ENCODE measurements at regions not wholly inside any gene's neighbourhood (a gene's known extent, or its start where the extent isn't known, plus 50 kb on each side); places are given as distances from the start of the nearest gene placed in this dataset.

GRCh38 chr11:87775036-87775435, 400.2 kb downstream of the RAB38 start:
- WGBS: 42% methylated on average over 1 of the region's 1 CpG
- H3K36me3 ChIP-seq (ENCODE audit: control insufficient read depth in 4 of 4, insufficient read depth in 3 of 4, low read depth in 1 of 4, low read length in 3 of 4): no peaks in the 10 kb centered on the region
- no peaks in the 10 kb centered on the region for H3K9me3 ChIP-seq (ENCODE audit: control insufficient read depth in 4 of 4, low read length in 3 of 4)
- H3K27ac ChIP-seq (ENCODE audit: low read depth in 1 of 2, low read length in 2 of 2): no peak overlapping the region
- DNase-seq (ENCODE audit: low spot score): no peak
- H3K27me3 ChIP-seq (ENCODE audit: control insufficient read depth in 4 of 4, insufficient read depth in 4 of 4, low read length in 3 of 4): no peaks in the 10 kb centered on the region
- TF ChIP-seq RXRA (IDR thresholded peaks at IDR 0.05): no peak
- TF ChIP-seq EGR1 (IDR thresholded peaks at IDR 0.05; ENCODE audit: low read depth in 2 of 2): no peak
- no peak for TF ChIP-seq FOXA2 (IDR thresholded peaks at IDR 0.05)
- no peak for TF ChIP-seq HNF4A (conservative IDR thresholded peaks at IDR 0.05)
- no peak for TF ChIP-seq HNF4G (IDR thresholded peaks at IDR 0.05)
- no peak for TF ChIP-seq REST (IDR thresholded peaks at IDR 0.05)
- TF ChIP-seq FOXA1 (IDR thresholded peaks at IDR 0.05): no peak
- no peak for TF ChIP-seq CTCF (IDR thresholded peaks at IDR 0.05; ENCODE audit: low read depth, low read length, missing input control)
- TF ChIP-seq MAX (IDR thresholded peaks at IDR 0.05): no peak
- no peak for TF ChIP-seq YY1 (IDR thresholded peaks at IDR 0.05)
- no peak for TF ChIP-seq SP1 (IDR thresholded peaks at IDR 0.05)
- TF ChIP-seq NR2F2 (IDR thresholded peaks at IDR 0.05): no peak
- H3K9ac ChIP-seq (ENCODE audit: low read depth in 1 of 2, low read length in 2 of 2): no peak overlapping the region
- H3K4me1 ChIP-seq (ENCODE audit: control insufficient read depth in 4 of 4, insufficient read depth in 4 of 4, low read length in 3 of 4): no peaks in the 10 kb centered on the region
- H3K4me3 ChIP-seq (ENCODE audit: low read depth in 1 of 3, low read length in 3 of 3): no peak overlapping the region

GRCh38 chr11:87769661-87770060, 405.6 kb downstream of the RAB38 start:
- H3K36me3 ChIP-seq (ENCODE audit: control insufficient read depth in 4 of 4, insufficient read depth in 3 of 4, low read depth in 1 of 4, low read length in 3 of 4): no peaks in the 10 kb centered on the region
- WGBS: 48% methylated on average over 3 of the region's 3 CpGs
- H3K9me3 ChIP-seq (ENCODE audit: control insufficient read depth in 4 of 4, low read length in 3 of 4): no peaks in the 10 kb centered on the region

More at GRCh38 chr11:87769661-87770060, 405.6 kb downstream of the RAB38 start:
- Histone ChIP-seq H3K4me3 (ENCODE audit: low read depth in 1 of 3, low read length in 3 of 3) (no peak overlapping the region), H3K27ac (ENCODE audit: low read depth in 1 of 2, low read length in 2 of 2) (no peak overlapping the region), H3K4me1 (ENCODE audit: control insufficient read depth in 4 of 4, insufficient read depth in 4 of 4, low read length in 3 of 4) (no peaks in the 10 kb centered on the region), H3K9ac (ENCODE audit: low read depth in 1 of 2, low read length in 2 of 2) (no peak overlapping the region), H3K27me3 (ENCODE audit: control insufficient read depth in 4 of 4, insufficient read depth in 4 of 4, low read length in 3 of 4) (no peaks in the 10 kb centered on the region)
- no peak for DNase-seq (ENCODE audit: low spot score)
- TF ChIP-seq HNF4A (conservative IDR thresholded peaks at IDR 0.05): no peak
- TF ChIP-seq JUND (IDR thresholded peaks at IDR 0.05): no peak
- no peak for TF ChIP-seq TAF1 (conservative IDR thresholded peaks at IDR 0.05)
- no peak for TF ChIP-seq FOXA2 (IDR thresholded peaks at IDR 0.05)
- no peak for TF ChIP-seq MAX (IDR thresholded peaks at IDR 0.05)
- no peak for TF ChIP-seq REST (IDR thresholded peaks at IDR 0.05)
- TF ChIP-seq CTCF (IDR thresholded peaks at IDR 0.05; ENCODE audit: low read depth, low read length, missing input control): no peak
- no peak for TF ChIP-seq RAD21 (IDR thresholded peaks at IDR 0.05)
- no peak for TF ChIP-seq ATF3 (IDR thresholded peaks at IDR 0.05)
- no peak for TF ChIP-seq GABPA (IDR thresholded peaks at IDR 0.05 in 1 of 2, conservative IDR thresholded peaks at IDR 0.05 in 1 of 2)
- TF ChIP-seq NR2F2 (IDR thresholded peaks at IDR 0.05): no peak
- TF ChIP-seq EGR1 (IDR thresholded peaks at IDR 0.05; ENCODE audit: low read depth in 2 of 2): no peak
- no peak for TF ChIP-seq ZBTB33 (IDR thresholded peaks at IDR 0.05)
- TF ChIP-seq RXRA (IDR thresholded peaks at IDR 0.05): no peak
- no peak for TF ChIP-seq HNF4G (IDR thresholded peaks at IDR 0.05)

Data from liver (tissue), 8 donors.